Breast epithelium (tissue), 3 donors: ENCODE measurements at regions not wholly inside any gene's neighbourhood (a gene's known extent, or its start where the extent isn't known, plus 50 kb on each side); places are given as distances from the start of the nearest gene placed in this dataset.

ENCODE experiments used
- CTCF ChIP-seq, 3 donors: fragments of 450-650 bp; IDR thresholded peaks; one replicate each; pipeline ENCODE4 v1.5.1; 2016 to 2017; ENCODE audit warnings: antibody characterized with exemption in 3 of 3, mild to moderate bottlenecking in 3 of 3, moderate library complexity in 3 of 3
- POLR2A ChIP-seq: fragments of 450-650 bp; IDR thresholded peaks from one replicate; pipeline ENCODE4 v1.6.1; 2016; ENCODE audit warnings: antibody characterized with exemption, mild to moderate bottlenecking, moderate library complexity

GRCh38 chr1:34286511-34286910 is 109.8 kb downstream of the C1orf94 start:
- TF ChIP-seq POLR2A (no peak), CTCF (IDR thresholded peaks at IDR 0.05) (no peak)
